ENCODE measurements at regions not wholly inside any gene's neighbourhood (a gene's known extent, or its start where the extent isn't known, plus 50 kb on each side); places are given as distances from the start of the nearest gene placed in this dataset.
"Not testable (repeated sequence)": the region's sequence is repeated elsewhere in the genome, so short reads cannot be mapped to it uniquely, and the experiment has no call there.

- DNase-seq: no peak
Observed at GRCh38 chr5:36489505-36489904, 116.9 kb upstream of the SLC1A3 start.

GRCh38 chr5:36491856-36492255 lies 114.5 kb upstream of the SLC1A3 start:
- no peak for DNase-seq

GRCh38 chr5:36492984-36493654 lies 113.3 kb upstream of the SLC1A3 start:
- no peak for DNase-seq

GRCh38 chr5:36494028-36494427 lies 112.4 kb upstream of the SLC1A3 start:
- DNase-seq: no peak

GRCh38 chr5:36494841-36495601 lies 111.4 kb upstream of the SLC1A3 start:
- DNase-seq: no peak

GRCh38 chr5:36495611-36496010 lies 110.8 kb upstream of the SLC1A3 start:
- DNase-seq: no peak

GRCh38 chr5:36496471-36496870 lies 109.9 kb upstream of the SLC1A3 start:
- DNase-seq: no peak

GRCh38 chr5:36502608-36503007 lies 103.8 kb upstream of the SLC1A3 start:
- no peak for DNase-seq

GRCh38 chr5:36505021-36505420 lies 101.4 kb upstream of the SLC1A3 start:
- no peak for DNase-seq

GRCh38 chr5:36507332-36507952 lies 99.0 kb upstream of the SLC1A3 start:
- peak; percentile 20 for DNase-seq

- DNase-seq: not testable (repeated sequence)
Observed at GRCh38 chr5:36508331-36508730, 98.1 kb upstream of the SLC1A3 start.

- DNase-seq: not testable (repeated sequence)
Observed at GRCh38 chr5:36513647-36514046, 92.8 kb upstream of the SLC1A3 start.

- no peak for DNase-seq
Observed at GRCh38 chr5:36519881-36520280, 86.5 kb upstream of the SLC1A3 start.

- DNase-seq: no peak
Observed at GRCh38 chr5:36521219-36521618, 85.2 kb upstream of the SLC1A3 start.

- no peak for DNase-seq
Observed at GRCh38 chr5:36521838-36522745, 84.3 kb upstream of the SLC1A3 start.

- no peak for DNase-seq
Observed at GRCh38 chr5:36522746-36523065, 83.7 kb upstream of the SLC1A3 start.

GRCh38 chr5:36523450-36523849 lies 83.0 kb upstream of the SLC1A3 start:
- no peak for DNase-seq

GRCh38 chr5:36523926-36524325 lies 82.5 kb upstream of the SLC1A3 start:
- DNase-seq: no peak

- no peak for DNase-seq
Observed at GRCh38 chr5:36526537-36526936, 79.9 kb upstream of the SLC1A3 start.

- no peak for DNase-seq
Observed at GRCh38 chr5:36528588-36528987, 77.8 kb upstream of the SLC1A3 start.

GRCh38 chr5:36529142-36529541 lies 77.3 kb upstream of the SLC1A3 start:
- no peak for DNase-seq

- DNase-seq: no peak
Observed at GRCh38 chr5:36530215-36530614, 76.2 kb upstream of the SLC1A3 start.

- no peak for DNase-seq
Observed at GRCh38 chr5:36531401-36531800, 75.0 kb upstream of the SLC1A3 start.

All from NCI-H510A (cell line).